Gastroesophageal sphincter (tissue), 3 donors: ENCODE measurements at regions not wholly inside any gene's neighbourhood (a gene's known extent, or its start where the extent isn't known, plus 50 kb on each side); places are given as distances from the start of the nearest gene placed in this dataset.

Experiments
- EP300 ChIP-seq: sonication (generic); formaldehyde crosslinking; IDR thresholded peaks from one replicate; pipeline ENCODE4 v1.6.1; 2017; ENCODE audit warnings: antibody characterized with exemption, mild to moderate bottlenecking
- POLR2A ChIP-seq, 2 donors: fragments of 450-650 bp; IDR thresholded peaks; one replicate each; pipeline ENCODE4 v1.6.1; 2017; ENCODE audit warnings: antibody characterized with exemption in 2 of 2, mild to moderate bottlenecking in 2 of 2, moderate library complexity in 1 of 2
- TF ChIP-seq, protein P1 (sequence below), 4 experiments: fragments of 200-600 bp in 2 of 4; fragments of 450-650 bp in 2 of 4; sonication (generic) in 1 of 4; IDR thresholded peaks; one replicate each; pipeline ENCODE4 v1.5.1; 2017 to 2019; ENCODE audit warnings: antibody characterized with exemption in 4 of 4, mild to moderate bottlenecking in 2 of 4, moderate library complexity in 2 of 4

DNA sequence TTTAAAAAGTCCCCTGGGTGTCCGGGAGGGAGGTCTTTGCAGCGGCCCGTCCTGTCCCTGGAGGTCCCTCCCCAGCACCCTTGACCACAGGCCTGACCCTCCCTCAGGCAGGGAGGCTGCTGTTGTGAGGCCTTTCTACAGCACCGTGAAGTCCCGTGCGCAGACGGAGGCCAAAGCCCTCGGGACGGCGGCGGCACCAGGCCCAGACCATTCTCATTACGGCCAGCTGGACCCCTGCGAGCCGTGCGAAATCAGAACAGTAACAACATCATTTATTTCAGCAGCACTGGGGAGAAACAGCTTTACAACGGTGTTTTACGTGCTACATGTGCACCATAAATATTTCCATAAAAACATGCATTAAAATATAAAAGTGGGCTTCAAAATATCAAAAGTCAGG, 101.4 kb upstream of the ACTRT2 start:
- TF ChIP-seq, protein P1, sequence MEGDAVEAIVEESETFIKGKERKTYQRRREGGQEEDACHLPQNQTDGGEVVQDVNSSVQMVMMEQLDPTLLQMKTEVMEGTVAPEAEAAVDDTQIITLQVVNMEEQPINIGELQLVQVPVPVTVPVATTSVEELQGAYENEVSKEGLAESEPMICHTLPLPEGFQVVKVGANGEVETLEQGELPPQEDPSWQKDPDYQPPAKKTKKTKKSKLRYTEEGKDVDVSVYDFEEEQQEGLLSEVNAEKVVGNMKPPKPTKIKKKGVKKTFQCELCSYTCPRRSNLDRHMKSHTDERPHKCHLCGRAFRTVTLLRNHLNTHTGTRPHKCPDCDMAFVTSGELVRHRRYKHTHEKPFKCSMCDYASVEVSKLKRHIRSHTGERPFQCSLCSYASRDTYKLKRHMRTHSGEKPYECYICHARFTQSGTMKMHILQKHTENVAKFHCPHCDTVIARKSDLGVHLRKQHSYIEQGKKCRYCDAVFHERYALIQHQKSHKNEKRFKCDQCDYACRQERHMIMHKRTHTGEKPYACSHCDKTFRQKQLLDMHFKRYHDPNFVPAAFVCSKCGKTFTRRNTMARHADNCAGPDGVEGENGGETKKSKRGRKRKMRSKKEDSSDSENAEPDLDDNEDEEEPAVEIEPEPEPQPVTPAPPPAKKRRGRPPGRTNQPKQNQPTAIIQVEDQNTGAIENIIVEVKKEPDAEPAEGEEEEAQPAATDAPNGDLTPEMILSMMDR (IDR thresholded peaks at IDR 0.05) = no peak
- TF ChIP-seq EP300 (no peak), POLR2A (IDR thresholded peaks at IDR 0.05) (no peak)
